Ishikawa (cell line): ENCODE measurements at regions not wholly inside any gene's neighbourhood (a gene's known extent, or its start where the extent isn't known, plus 50 kb on each side); places are given as distances from the start of the nearest gene placed in this dataset.

Experiments used
- CEBPB ChIP-seq: IDR thresholded peaks from 2 replicates; pipeline ENCODE4 v1.6.1; 2012
- CREB1 ChIP-seq: IDR thresholded peaks from 2 replicates; pipeline ENCODE4 v1.6.1; 2012; ENCODE audit warnings: low read depth
- EGR1 ChIP-seq: IDR thresholded peaks from 2 replicates; pipeline ENCODE4 v1.6.1; 2012
- EP300 ChIP-seq: IDR thresholded peaks from 2 replicates; pipeline ENCODE4 v1.6.1; 2012; ENCODE audit warnings: borderline replicate concordance
- FOXM1 ChIP-seq: IDR thresholded peaks from 2 replicates; pipeline ENCODE4 v1.6.1; 2012; ENCODE audit warnings: low read depth, borderline replicate concordance
- NFIC ChIP-seq: IDR thresholded peaks from 2 replicates; pipeline ENCODE4 v1.6.1; 2012
- RAD21 ChIP-seq: IDR thresholded peaks from 2 replicates; pipeline ENCODE4 v1.6.1; 2012; ENCODE audit warnings: low read depth
- TAF1 ChIP-seq: IDR thresholded peaks from 2 replicates; pipeline ENCODE4 v1.6.1; 2012; ENCODE audit warnings: low read depth, mild to moderate bottlenecking
- TCF12 ChIP-seq: IDR thresholded peaks from 2 replicates; pipeline ENCODE4 v1.6.1; 2012; ENCODE audit warnings: low read depth
- TEAD4 ChIP-seq: IDR thresholded peaks from 2 replicates; pipeline ENCODE4 v1.6.1; 2012
- USF1 ChIP-seq: IDR thresholded peaks from 2 replicates; pipeline ENCODE4 v1.6.1; 2012
- YY1 ChIP-seq: IDR thresholded peaks from 2 replicates; pipeline ENCODE4 v1.6.1; 2012; ENCODE audit warnings: low read depth
- ZBTB7A ChIP-seq: IDR thresholded peaks from 2 replicates; pipeline ENCODE4 v1.6.1; 2012; ENCODE audit warnings: low read depth
- TF ChIP-seq, protein P1 (sequence below): IDR thresholded peaks from 2 replicates; pipeline ENCODE4 v1.6.1; 2012; ENCODE audit warnings: low read depth, mild to moderate bottlenecking
- TF ChIP-seq, protein P2 (sequence below): IDR thresholded peaks from 2 replicates; pipeline ENCODE4 v1.6.1; 2012

GRCh38 chr6:139647841-139648240 lies 273.4 kb upstream of the CITED2 start:
- TF ChIP-seq EP300 (no peak), YY1 (no peak), USF1 (no peak), NFIC (no peak)

DNA sequence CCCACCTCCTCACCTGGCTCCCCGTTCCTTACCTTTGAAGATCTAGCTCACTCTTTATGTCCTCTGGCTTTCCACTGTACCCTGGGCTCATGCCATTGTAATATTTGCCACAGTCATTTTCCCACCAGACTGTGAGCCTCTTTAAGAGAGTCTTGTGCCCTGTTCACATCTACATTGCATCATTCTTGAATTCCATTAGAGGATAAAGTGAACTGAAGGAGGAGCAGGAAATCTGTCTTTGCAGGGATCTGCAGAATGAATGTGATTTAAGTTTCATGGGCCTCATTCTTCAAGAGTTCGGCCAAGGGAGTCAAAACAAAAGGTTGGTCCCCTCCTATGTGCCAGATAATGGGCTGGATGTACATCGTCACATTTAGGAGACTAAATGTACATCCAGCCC lies 272.6 kb upstream of the CITED2 start:
- no peak for TF ChIP-seq FOXM1
- no peak for TF ChIP-seq TCF12
- TF ChIP-seq TEAD4, result no peak
- no peak for TF ChIP-seq CEBPB
- no peak for TF ChIP-seq TAF1
- no peak for TF ChIP-seq NFIC
- TF ChIP-seq USF1, result no peak
- TF ChIP-seq, protein P1, sequence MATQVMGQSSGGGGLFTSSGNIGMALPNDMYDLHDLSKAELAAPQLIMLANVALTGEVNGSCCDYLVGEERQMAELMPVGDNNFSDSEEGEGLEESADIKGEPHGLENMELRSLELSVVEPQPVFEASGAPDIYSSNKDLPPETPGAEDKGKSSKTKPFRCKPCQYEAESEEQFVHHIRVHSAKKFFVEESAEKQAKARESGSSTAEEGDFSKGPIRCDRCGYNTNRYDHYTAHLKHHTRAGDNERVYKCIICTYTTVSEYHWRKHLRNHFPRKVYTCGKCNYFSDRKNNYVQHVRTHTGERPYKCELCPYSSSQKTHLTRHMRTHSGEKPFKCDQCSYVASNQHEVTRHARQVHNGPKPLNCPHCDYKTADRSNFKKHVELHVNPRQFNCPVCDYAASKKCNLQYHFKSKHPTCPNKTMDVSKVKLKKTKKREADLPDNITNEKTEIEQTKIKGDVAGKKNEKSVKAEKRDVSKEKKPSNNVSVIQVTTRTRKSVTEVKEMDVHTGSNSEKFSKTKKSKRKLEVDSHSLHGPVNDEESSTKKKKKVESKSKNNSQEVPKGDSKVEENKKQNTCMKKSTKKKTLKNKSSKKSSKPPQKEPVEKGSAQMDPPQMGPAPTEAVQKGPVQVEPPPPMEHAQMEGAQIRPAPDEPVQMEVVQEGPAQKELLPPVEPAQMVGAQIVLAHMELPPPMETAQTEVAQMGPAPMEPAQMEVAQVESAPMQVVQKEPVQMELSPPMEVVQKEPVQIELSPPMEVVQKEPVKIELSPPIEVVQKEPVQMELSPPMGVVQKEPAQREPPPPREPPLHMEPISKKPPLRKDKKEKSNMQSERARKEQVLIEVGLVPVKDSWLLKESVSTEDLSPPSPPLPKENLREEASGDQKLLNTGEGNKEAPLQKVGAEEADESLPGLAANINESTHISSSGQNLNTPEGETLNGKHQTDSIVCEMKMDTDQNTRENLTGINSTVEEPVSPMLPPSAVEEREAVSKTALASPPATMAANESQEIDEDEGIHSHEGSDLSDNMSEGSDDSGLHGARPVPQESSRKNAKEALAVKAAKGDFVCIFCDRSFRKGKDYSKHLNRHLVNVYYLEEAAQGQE, result no peak
- no peak for TF ChIP-seq RAD21
- no peak for TF ChIP-seq CREB1
- TF ChIP-seq EGR1, result no peak
- no peak for TF ChIP-seq ZBTB7A
- no peak for TF ChIP-seq EP300
- TF ChIP-seq, protein P2, sequence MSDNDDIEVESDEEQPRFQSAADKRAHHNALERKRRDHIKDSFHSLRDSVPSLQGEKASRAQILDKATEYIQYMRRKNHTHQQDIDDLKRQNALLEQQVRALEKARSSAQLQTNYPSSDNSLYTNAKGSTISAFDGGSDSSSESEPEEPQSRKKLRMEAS, result no peak
- TF ChIP-seq YY1, result no peak

GRCh38 chr6:139644821-139645220 lies 270.4 kb upstream of the CITED2 start:
- TF ChIP-seq TCF12, result no peak
- no peak for TF ChIP-seq NFIC
- TF ChIP-seq, protein P1, result no peak
- no peak for TF ChIP-seq EP300
- TF ChIP-seq CREB1, result no peak
- TF ChIP-seq ZBTB7A, result no peak
- no peak for TF ChIP-seq USF1
- TF ChIP-seq YY1, result no peak
- TF ChIP-seq TAF1, result no peak
- TF ChIP-seq RAD21, result no peak
- TF ChIP-seq CEBPB, result no peak
- TF ChIP-seq, protein P2, result no peak
- TF ChIP-seq FOXM1, result no peak
- no peak for TF ChIP-seq EGR1
- TF ChIP-seq TEAD4, result no peak

DNA sequence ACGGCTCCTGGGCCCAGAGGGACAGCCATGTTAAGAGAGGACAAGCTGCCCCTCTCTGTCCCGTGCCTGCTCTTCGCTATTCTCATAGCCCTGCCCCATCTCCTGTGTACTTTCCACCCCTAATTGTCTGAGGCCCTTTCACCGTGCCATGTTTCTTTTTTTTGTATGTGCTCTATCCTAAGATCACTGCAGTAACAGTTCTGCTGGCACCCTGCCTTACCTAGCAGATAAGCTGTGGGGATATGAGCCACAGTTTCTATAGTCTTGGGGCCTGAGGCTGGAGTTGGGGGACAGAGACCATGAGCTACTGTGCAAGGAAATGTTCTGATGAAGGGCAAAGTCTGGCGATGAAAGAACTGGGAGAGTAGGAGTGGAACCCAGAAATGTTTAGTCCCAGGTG lies 269.5 kb upstream of the CITED2 start:
- TF ChIP-seq CEBPB (no peak), FOXM1 (no peak), EGR1 (no peak), TEAD4 (no peak), CREB1 (no peak), USF1 (no peak)

GRCh38 chr6:139642346-139642745 lies 267.9 kb upstream of the CITED2 start:
- TF ChIP-seq, protein P1, result no peak
- no peak for TF ChIP-seq EGR1
- no peak for TF ChIP-seq EP300
- TF ChIP-seq RAD21, result no peak
- no peak for TF ChIP-seq NFIC
- TF ChIP-seq CEBPB, result no peak
- TF ChIP-seq TAF1, result no peak
- no peak for TF ChIP-seq USF1
- no peak for TF ChIP-seq ZBTB7A
- no peak for TF ChIP-seq FOXM1
- no peak for TF ChIP-seq CREB1
- TF ChIP-seq, protein P2, result no peak
- TF ChIP-seq TCF12, result no peak
- no peak for TF ChIP-seq TEAD4
- no peak for TF ChIP-seq YY1
